H1 (cell line): ENCODE measurements at regions not wholly inside any gene's neighbourhood (a gene's known extent, or its start where the extent isn't known, plus 50 kb on each side); places are given as distances from the start of the nearest gene placed in this dataset.

Source experiments
- CTCF ChIA-PET: fragments of 300-600 bp; sonication (Branson Sonifier 250); formaldehyde crosslinking; loops from one replicate; lab custom pipeline; 2021; ENCODE audit not compliant: partially characterized antibody; lab: Charles Lee
- POLR2A ChIA-PET: fragments of 300-600 bp; sonication (Branson Sonifier 250); formaldehyde crosslinking; loops from one replicate; lab custom pipeline; 2021; ENCODE audit warnings: inconsistent platforms; ENCODE audit not compliant: partially characterized antibody; lab: Charles Lee
- DNase-seq, 2 experiments: peaks; one replicate each; pipeline versions ENCODE4 v3.0.0 to v3.0.0-alpha.2; 2010 to 2022; ENCODE audit warnings: low spot score in 2 of 2, low read depth in 1 of 2, mixed read lengths in 1 of 2
- FAIRE-seq: peaks from 2 replicates; lab custom pipeline; 2011; peaks lifted over from hg19 to GRCh38; lab: Jason Lieb, UNC
- H2AFZ ChIP-seq: 2 replicates; pipeline ENCODE4 v1.8.1; 2012; ENCODE audit warnings: low read length, inconsistent platforms
- H2AK5ac ChIP-seq: 2 replicates; pipeline ENCODE4 v1.6.1; 2013; ENCODE audit warnings: low read depth, low read length
- H2BK120ac ChIP-seq: replicated peaks from 2 replicates; pipeline ENCODE3; 2013; ENCODE audit warnings: low read depth, low read length, inconsistent platforms
- H2BK12ac ChIP-seq: 2 replicates; pipeline ENCODE4 v1.6.1; 2013; ENCODE audit warnings: low read depth, low read length
- H2BK15ac ChIP-seq: 2 replicates; pipeline ENCODE4 v1.6.1; 2013; ENCODE audit warnings: low read length
- H2BK20ac ChIP-seq: 2 replicates; pipeline ENCODE4 v1.6.1; 2013; ENCODE audit warnings: low read length
- H2BK5ac ChIP-seq: 2 replicates; pipeline ENCODE4 v1.6.1; 2013; ENCODE audit warnings: low read depth, low read length
- H3K14ac ChIP-seq: 2 replicates; pipeline ENCODE4 v1.6.1; 2013; ENCODE audit warnings: inconsistent platforms; ENCODE audit not compliant: insufficient read length
- H3K18ac ChIP-seq: 2 replicates; pipeline ENCODE4 v1.6.1; 2013; ENCODE audit warnings: low read length; ENCODE audit errors: extremely low read depth
- H3K23ac ChIP-seq: 2 replicates; pipeline ENCODE4 v1.6.1; 2013; ENCODE audit warnings: inconsistent platforms; ENCODE audit not compliant: insufficient read length
- H3K23me2 ChIP-seq: 2 replicates; pipeline ENCODE4 v1.6.1; 2013; ENCODE audit warnings: low read depth, low read length
- H3K27ac ChIP-seq: 2 replicates; pipeline ENCODE4 v1.6.1; 2011; ENCODE audit warnings: low read depth, low read length, inconsistent platforms
- H3K27me3 ChIP-seq, 4 experiments: replicated peaks in 1 of 4; 1 replicate in 1 of 4; 2 replicates in 3 of 4; pipeline versions ENCODE4 v1.6.1 to v1.8.1; 2011 to 2013; ENCODE audit warnings: low read length in 3 of 4, mild to moderate bottlenecking in 3 of 4, inconsistent platforms in 2 of 4, mixed read lengths in 2 of 4, moderate library complexity in 1 of 4; ENCODE audit not compliant: control insufficient read depth in 3 of 4, insufficient read depth in 3 of 4; ENCODE audit errors: extremely low read depth in 1 of 4
- H3K36me3 ChIP-seq, 4 experiments: 2 replicates each; pipeline versions ENCODE4 v1.6.1 to v1.8.1; 2011 to 2013; ENCODE audit warnings: mild to moderate bottlenecking in 4 of 4, low read length in 3 of 4, moderate library complexity in 2 of 4, control low read depth in 1 of 4, inconsistent platforms in 1 of 4; ENCODE audit not compliant: insufficient read depth in 4 of 4, control insufficient read depth in 2 of 4
- H3K4ac ChIP-seq: replicated peaks from 2 replicates; pipeline ENCODE3; 2013; ENCODE audit warnings: low read length, low read depth, mixed read lengths, inconsistent platforms; ENCODE audit not compliant: insufficient read length
- H3K4me1 ChIP-seq, 4 experiments: replicated peaks in 1 of 4; 1 replicate in 1 of 4; 2 replicates in 3 of 4; pipeline versions ENCODE4 v1.6.1 to v1.8.1; 2011 to 2013; ENCODE audit warnings: low read length in 3 of 4, inconsistent platforms in 2 of 4, mixed read lengths in 1 of 4; ENCODE audit not compliant: insufficient read depth in 4 of 4, control insufficient read depth in 3 of 4
- H3K4me2 ChIP-seq, 2 experiments: 2 replicates each; pipeline versions ENCODE4 v1.6.1 to v1.8.1; 2011 to 2013; ENCODE audit warnings: low read depth in 2 of 2, low read length in 2 of 2, control low read depth in 1 of 2, inconsistent platforms in 1 of 2, mild to moderate bottlenecking in 1 of 2; ENCODE audit not compliant: insufficient read depth in 1 of 2
- H3K4me3 ChIP-seq, 4 experiments: fragments of 200-600, 300-600 bp in 1 of 4; sonication (generic), shearing (Covaris generic), sonication (Bioruptor Twin) in 1 of 4; 2 replicates each; pipeline versions ENCODE4 v1.5.1 to v1.8.1; 2011 to 2016; ENCODE audit warnings: low read length in 4 of 4, low read depth in 3 of 4, control low read depth in 2 of 4, inconsistent platforms in 2 of 4, mild to moderate bottlenecking in 2 of 4, mixed read lengths in 1 of 4, moderate library complexity in 1 of 4; ENCODE audit not compliant: insufficient read depth in 2 of 4; ENCODE audit errors: extremely low read depth in 1 of 4
- H3K56ac ChIP-seq: replicated peaks from 2 replicates; pipeline ENCODE3; 2013; ENCODE audit warnings: low read depth, mild to moderate bottlenecking, mixed read lengths, low read length, inconsistent platforms; ENCODE audit not compliant: insufficient read length
- H3K79me1 ChIP-seq: 2 replicates; pipeline ENCODE4 v1.6.1; 2013; ENCODE audit warnings: low read depth, low read length, control low read depth
- H3K79me2 ChIP-seq, 2 experiments: 2 replicates each; pipeline versions ENCODE4 v1.6.1 to v1.8.1; 2012 to 2013; ENCODE audit warnings: low read length in 2 of 2, mild to moderate bottlenecking in 2 of 2, inconsistent platforms in 1 of 2; ENCODE audit not compliant: insufficient read depth in 2 of 2, control insufficient read depth in 1 of 2
- H3K9ac ChIP-seq, 4 experiments: replicated peaks in 1 of 4; 1 replicate in 1 of 4; 2 replicates in 3 of 4; pipeline versions ENCODE4 v1.6.1 to v1.8.1; 2011 to 2013; ENCODE audit warnings: low read depth in 3 of 4, low read length in 3 of 4, control low read depth in 2 of 4, mild to moderate bottlenecking in 2 of 4, moderate library complexity in 2 of 4, inconsistent platforms in 1 of 4; ENCODE audit errors: extremely low read depth in 1 of 4
- H3K9me3 ChIP-seq, 2 experiments: 2 replicates each; pipeline versions ENCODE4 v1.6.1 to v1.8.1; 2012 to 2013; ENCODE audit warnings: mild to moderate bottlenecking in 2 of 2, moderate library complexity in 2 of 2, control low read depth in 1 of 2, inconsistent platforms in 1 of 2, low read depth in 1 of 2, low read length in 1 of 2, mixed read lengths in 1 of 2; ENCODE audit not compliant: insufficient read depth in 2 of 2
- H4K20me1 ChIP-seq, 2 experiments: replicated peaks in 1 of 2; 2 replicates each; pipeline versions ENCODE3 to v1.8.1; 2011 to 2013; ENCODE audit warnings: inconsistent platforms in 2 of 2, low read length in 2 of 2, mild to moderate bottlenecking in 1 of 2; ENCODE audit not compliant: insufficient read depth in 2 of 2, control insufficient read depth in 1 of 2
- H4K5ac ChIP-seq: 2 replicates; pipeline ENCODE4 v1.6.1; 2013; ENCODE audit warnings: low read length, low read depth, mixed read lengths, inconsistent platforms; ENCODE audit not compliant: insufficient read length
- H4K8ac ChIP-seq: 2 replicates; pipeline ENCODE4 v1.8.0; 2013; ENCODE audit warnings: mild to moderate bottlenecking, moderate library complexity, low read length, inconsistent platforms; ENCODE audit not compliant: insufficient read depth; ENCODE audit errors: extremely low read depth
- H4K91ac ChIP-seq: replicated peaks from 2 replicates; pipeline ENCODE3; 2013; ENCODE audit warnings: low read length, mixed read lengths, inconsistent platforms; ENCODE audit not compliant: insufficient read length
- BRCA1 ChIP-seq: IDR thresholded peaks from 2 replicates; pipeline ENCODE4 v1.6.1; 2012; ENCODE audit warnings: low read depth, low read length, improper control_type of control experiment
- EGR1 ChIP-seq: IDR thresholded peaks from 2 replicates; pipeline ENCODE4 v1.6.1; 2011; ENCODE audit warnings: low read depth, low read length, borderline replicate concordance
- EP300 ChIP-seq, 2 experiments: IDR thresholded peaks; 1 replicate in 1 of 2; 2 replicates in 1 of 2; pipeline ENCODE4 v1.6.1; 2011 to 2012; ENCODE audit warnings: low read depth in 2 of 2, low read length in 2 of 2, mild to moderate bottlenecking in 2 of 2, borderline replicate concordance in 1 of 2, inconsistent platforms in 1 of 2, moderate library complexity in 1 of 2
- KDM1A ChIP-seq: fragments of 200-600, 300-600 bp; sonication (generic); IDR thresholded peaks from 2 replicates; pipeline ENCODE4 v1.7.1; 2016; ENCODE audit warnings: mild to moderate bottlenecking, low read length, borderline replicate concordance
- RAD21 ChIP-seq, 2 experiments: IDR thresholded peaks in 1 of 2; conservative IDR thresholded peaks in 1 of 2; 2 replicates each; pipeline ENCODE4 v1.6.1; 2011; ENCODE audit warnings: low read depth in 2 of 2, low read length in 2 of 2, improper control_type of control experiment in 1 of 2, inconsistent platforms in 1 of 2, mild to moderate bottlenecking in 1 of 2, moderate library complexity in 1 of 2
- RXRA ChIP-seq: IDR thresholded peaks from 2 replicates; pipeline ENCODE4 v1.6.1; 2011; ENCODE audit warnings: low read depth, mild to moderate bottlenecking, low read length, moderate library complexity; ENCODE audit not compliant: insufficient read depth
- SIX5 ChIP-seq: IDR thresholded peaks from 2 replicates; pipeline ENCODE4 v1.6.1; 2011; ENCODE audit warnings: mild to moderate bottlenecking, low read depth, low read length
- SP2 ChIP-seq: IDR thresholded peaks from 2 replicates; pipeline ENCODE4 v1.6.1; 2012; ENCODE audit warnings: mild to moderate bottlenecking, low read length, inconsistent platforms
- WGBS, 2 experiments: shearing (Covaris generic) in 1 of 2; methylation state at CpG; one replicate each; pipeline versions ENCODE4 v1.1.6 to v1.1.7; 2013 to 2015; ENCODE audit warnings: low lambda C conversion rate in 2 of 2, mixed read lengths in 2 of 2, inconsistent platforms in 1 of 2, low coverage in 1 of 2, missing lambda C conversion rate in 1 of 2; ENCODE audit not compliant: insufficient replicate concordance in 2 of 2, insufficient coverage in 1 of 2, insufficient read length in 1 of 2; ENCODE audit errors: extremely low coverage in 1 of 2, missing lambda C conversion rate in 1 of 2; 5-methylcytosine and 5-hydroxymethylcytosine counted together
- TF ChIP-seq, protein P1 (sequence below): IDR thresholded peaks from 2 replicates; pipeline ENCODE4 v1.6.1; 2011; ENCODE audit warnings: low read length, improper control_type of control experiment
- TF ChIP-seq, protein P2 (sequence below), 3 experiments: IDR thresholded peaks; 1 replicate in 2 of 3; 2 replicates in 1 of 3; pipeline versions ENCODE4 v1.5.1 to v1.6.1; 2011; ENCODE audit warnings: low read length in 3 of 3, mild to moderate bottlenecking in 3 of 3, inconsistent platforms in 2 of 3, low read depth in 1 of 3, moderate library complexity in 1 of 3; ENCODE audit not compliant: insufficient read depth in 1 of 3; ENCODE audit errors: control extremely low read depth in 1 of 3

DNA sequence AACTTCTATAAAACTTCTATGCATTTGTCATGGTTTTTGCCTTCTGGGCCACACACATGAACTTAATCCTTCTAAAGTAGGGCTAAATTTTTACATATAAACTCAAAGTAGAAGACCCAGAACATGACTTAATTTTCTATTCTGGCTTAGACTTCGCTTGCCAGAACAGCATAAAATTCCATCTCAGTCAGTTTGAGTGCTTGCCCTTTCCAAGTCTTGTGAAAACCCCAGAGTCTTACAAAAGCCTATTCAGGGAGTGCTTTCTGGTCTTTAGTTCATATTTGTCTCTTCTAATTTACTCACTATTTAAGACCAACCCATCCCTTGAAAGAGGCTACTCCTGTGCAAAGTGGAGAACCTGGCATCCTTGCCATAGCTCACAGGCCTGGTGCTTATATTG lies 201.6 kb upstream of the MEOX2 start:
- DNase-seq (no peak), FAIRE-seq (no peak)
- TF ChIP-seq EP300 (IDR thresholded peaks at IDR 0.05; ENCODE audit: borderline replicate concordance in 1 of 2, low read depth in 2 of 2, low read length in 2 of 2) (no peak), BRCA1 (no peak), KDM1A (no peak), SIX5 (no peak), SP2 (no peak), RAD21 (IDR thresholded peaks at IDR 0.05 in 1 of 2, conservative IDR thresholded peaks at IDR 0.05 in 1 of 2; ENCODE audit: low read depth in 2 of 2, low read length in 2 of 2) (no peak), EGR1 (no peak), RXRA (no peak)
- TF ChIP-seq, protein P1, sequence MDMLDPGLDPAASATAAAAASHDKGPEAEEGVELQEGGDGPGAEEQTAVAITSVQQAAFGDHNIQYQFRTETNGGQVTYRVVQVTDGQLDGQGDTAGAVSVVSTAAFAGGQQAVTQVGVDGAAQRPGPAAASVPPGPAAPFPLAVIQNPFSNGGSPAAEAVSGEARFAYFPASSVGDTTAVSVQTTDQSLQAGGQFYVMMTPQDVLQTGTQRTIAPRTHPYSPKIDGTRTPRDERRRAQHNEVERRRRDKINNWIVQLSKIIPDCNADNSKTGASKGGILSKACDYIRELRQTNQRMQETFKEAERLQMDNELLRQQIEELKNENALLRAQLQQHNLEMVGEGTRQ = no peak
- TF ChIP-seq, protein P2, sequence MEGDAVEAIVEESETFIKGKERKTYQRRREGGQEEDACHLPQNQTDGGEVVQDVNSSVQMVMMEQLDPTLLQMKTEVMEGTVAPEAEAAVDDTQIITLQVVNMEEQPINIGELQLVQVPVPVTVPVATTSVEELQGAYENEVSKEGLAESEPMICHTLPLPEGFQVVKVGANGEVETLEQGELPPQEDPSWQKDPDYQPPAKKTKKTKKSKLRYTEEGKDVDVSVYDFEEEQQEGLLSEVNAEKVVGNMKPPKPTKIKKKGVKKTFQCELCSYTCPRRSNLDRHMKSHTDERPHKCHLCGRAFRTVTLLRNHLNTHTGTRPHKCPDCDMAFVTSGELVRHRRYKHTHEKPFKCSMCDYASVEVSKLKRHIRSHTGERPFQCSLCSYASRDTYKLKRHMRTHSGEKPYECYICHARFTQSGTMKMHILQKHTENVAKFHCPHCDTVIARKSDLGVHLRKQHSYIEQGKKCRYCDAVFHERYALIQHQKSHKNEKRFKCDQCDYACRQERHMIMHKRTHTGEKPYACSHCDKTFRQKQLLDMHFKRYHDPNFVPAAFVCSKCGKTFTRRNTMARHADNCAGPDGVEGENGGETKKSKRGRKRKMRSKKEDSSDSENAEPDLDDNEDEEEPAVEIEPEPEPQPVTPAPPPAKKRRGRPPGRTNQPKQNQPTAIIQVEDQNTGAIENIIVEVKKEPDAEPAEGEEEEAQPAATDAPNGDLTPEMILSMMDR (IDR thresholded peaks at IDR 0.05; ENCODE audit: control extremely low read depth in 1 of 3, insufficient read depth in 1 of 3, low read depth in 1 of 3, low read length in 3 of 3) = no peak

More for the DNA sequence above, 201.6 kb upstream of the MEOX2 start:
- Histone ChIP-seq H3K4ac (no peak overlapping the region), H3K56ac (no peak overlapping the region), H3K79me1 (no peaks in the 10 kb centered on the region), H3K4me2 (no peak overlapping the region), H4K20me1 (no peaks in the 10 kb centered on the region), H3K9me3 (no peaks in the 10 kb centered on the region), H3K18ac (no peak overlapping the region), H4K8ac (no peak overlapping the region), H3K4me1 (no peaks in the 10 kb centered on the region), H4K91ac (no peak overlapping the region), H2BK15ac (no peak overlapping the region), H2BK120ac (no peak overlapping the region), H3K9ac (no peak overlapping the region), H3K14ac (no peak overlapping the region), H3K79me2 (no peaks in the 10 kb centered on the region), H4K5ac (no peak overlapping the region), H3K27ac (no peak overlapping the region), H3K36me3 (no peaks in the 10 kb centered on the region), H3K23me2 (no peaks in the 10 kb centered on the region), H2BK12ac (no peak overlapping the region), H2AFZ (no peak overlapping the region), H3K27me3 (no peaks in the 10 kb centered on the region), H3K4me3 (no peak overlapping the region), H2AK5ac (no peak overlapping the region), H2BK20ac (no peak overlapping the region), H3K23ac (no peak overlapping the region), H2BK5ac (no peak overlapping the region)
- CTCF ChIA-PET = no interaction called here
- POLR2A ChIA-PET = no interaction called here
- 100% methylated on average over 1 of the region's 1 CpG; no CpG with 5 or more reads in 1 of the 2 experiments for WGBS, 2 experiments
